ENCODE measurements at regions not wholly inside any gene's neighbourhood (a gene's known extent, or its start where the extent isn't known, plus 50 kb on each side); places are given as distances from the start of the nearest gene placed in this dataset.

DNA sequence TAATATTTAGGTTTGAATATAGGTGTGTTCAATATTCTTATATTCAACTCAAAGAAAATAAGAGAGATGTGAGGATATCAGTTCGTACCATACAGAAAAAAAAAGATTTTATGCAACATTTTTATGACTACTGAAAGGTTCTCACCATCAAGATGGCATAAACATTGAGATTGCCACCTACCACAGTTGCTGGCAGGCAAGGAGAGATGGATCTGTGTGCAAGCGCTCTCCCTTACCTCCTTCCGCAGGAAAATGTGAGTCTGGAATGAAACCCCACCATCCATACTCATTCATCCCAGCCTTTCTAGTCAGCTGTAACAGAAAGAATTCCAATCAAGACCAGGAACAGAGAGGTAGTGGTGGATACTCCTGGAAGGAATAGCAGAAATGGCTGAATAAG is 376.9 kb downstream of the PPP3CA start:
- DNase-seq (ENCODE audit: low spot score in 2 of 2) (no peak), ATAC-seq (no peak)
- Mint-ChIP-seq H3K27ac (no peak overlapping the region), H3K9me3 (no peaks in the 10 kb centered on the region), H3K36me3 (no peaks in the 10 kb centered on the region)

- Mint-ChIP-seq H3K27ac (no peak overlapping the region), H3K9me3 (no peaks in the 10 kb centered on the region), H3K36me3 (no peaks in the 10 kb centered on the region)
- ATAC-seq (no peak), DNase-seq (ENCODE audit: low spot score in 2 of 2) (no peak)
These were observed 377.4 kb downstream of the PPP3CA start for GRCh38 chr4:100969925-100970324.

GRCh38 chr4:100968046-100968445 is 379.3 kb downstream of the PPP3CA start:
- Mint-ChIP-seq H3K36me3 (no peaks in the 10 kb centered on the region), H3K9me3 (no peaks in the 10 kb centered on the region), H3K27ac (no peak overlapping the region)
- DNase-seq (ENCODE audit: low spot score in 2 of 2): no peak
- ATAC-seq: no peak

- Mint-ChIP-seq H3K9me3 (no peaks in the 10 kb centered on the region), H3K36me3 (no peaks in the 10 kb centered on the region), H3K27ac (no peak overlapping the region)
- ATAC-seq (no peak), DNase-seq (ENCODE audit: low spot score in 2 of 2) (no peak)
These were observed 383.7 kb downstream of the PPP3CA start for GRCh38 chr4:100963627-100964026.

- peak in 1 of 2 donors; percentile 3 for DNase-seq (ENCODE audit: low spot score in 2 of 2)
- no peak overlapping the region for H3K27ac Mint-ChIP-seq
- ATAC-seq: peak in 1 of 2 donors; percentile 100
- H3K9me3 Mint-ChIP-seq: no peaks in the 10 kb centered on the region
- H3K36me3 Mint-ChIP-seq: no peaks in the 10 kb centered on the region
These were observed 384.6 kb downstream of the PPP3CA start for GRCh38 chr4:100962698-100963097.

GRCh38 chr4:100960232-100960631 is 387.1 kb downstream of the PPP3CA start:
- no peak overlapping the region for H3K27ac Mint-ChIP-seq
- ATAC-seq (no peak), DNase-seq (ENCODE audit: low spot score in 2 of 2) (no peak)
- no peaks in the 10 kb centered on the region for H3K36me3 Mint-ChIP-seq
- no peaks in the 10 kb centered on the region for H3K9me3 Mint-ChIP-seq

GRCh38 chr4:100954046-100954445 is 393.3 kb downstream of the PPP3CA start:
- ATAC-seq: no peak
- Mint-ChIP-seq H3K36me3 (no peaks in the 10 kb centered on the region), H3K9me3 (peaks cover 0 to 3% of the 10 kb centered on the region in 2 donors), H3K27ac (no peak overlapping the region)
- no peak for DNase-seq (ENCODE audit: low spot score in 2 of 2)

DNA sequence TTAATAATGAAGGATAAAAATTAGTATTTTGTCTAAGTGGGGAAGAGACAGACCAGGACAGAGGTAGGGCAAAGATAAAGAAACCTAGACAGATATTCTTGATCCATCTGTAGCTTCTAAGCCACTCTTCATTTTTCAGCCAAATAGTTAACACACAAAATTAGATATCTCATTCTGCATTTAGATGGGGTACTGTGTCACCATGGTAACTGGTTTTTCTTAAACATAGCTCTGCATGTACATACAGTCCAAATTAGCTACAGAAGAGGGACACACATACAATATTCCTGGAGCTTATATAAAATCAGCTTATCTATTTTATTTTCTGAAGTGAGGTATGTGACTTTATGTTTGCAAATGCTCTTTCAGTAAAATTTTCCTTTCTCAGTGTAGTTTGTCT is 393.7 kb downstream of the PPP3CA start:
- no peak overlapping the region for H3K27ac Mint-ChIP-seq
- DNase-seq (ENCODE audit: low spot score in 2 of 2): no peak
- no peak for ATAC-seq
- H3K9me3 Mint-ChIP-seq: peaks cover 0 to 3% of the 10 kb centered on the region in 2 donors
- no peaks in the 10 kb centered on the region for H3K36me3 Mint-ChIP-seq

- ATAC-seq (peak in 1 of 2 donors; percentile 50), DNase-seq (ENCODE audit: low spot score in 2 of 2) (no peak)
- H3K9me3 Mint-ChIP-seq: peaks cover 0 to 3% of the 10 kb centered on the region in 2 donors
These were observed 394.7 kb downstream of the PPP3CA start for GRCh38 chr4:100952590-100952989.

DNA sequence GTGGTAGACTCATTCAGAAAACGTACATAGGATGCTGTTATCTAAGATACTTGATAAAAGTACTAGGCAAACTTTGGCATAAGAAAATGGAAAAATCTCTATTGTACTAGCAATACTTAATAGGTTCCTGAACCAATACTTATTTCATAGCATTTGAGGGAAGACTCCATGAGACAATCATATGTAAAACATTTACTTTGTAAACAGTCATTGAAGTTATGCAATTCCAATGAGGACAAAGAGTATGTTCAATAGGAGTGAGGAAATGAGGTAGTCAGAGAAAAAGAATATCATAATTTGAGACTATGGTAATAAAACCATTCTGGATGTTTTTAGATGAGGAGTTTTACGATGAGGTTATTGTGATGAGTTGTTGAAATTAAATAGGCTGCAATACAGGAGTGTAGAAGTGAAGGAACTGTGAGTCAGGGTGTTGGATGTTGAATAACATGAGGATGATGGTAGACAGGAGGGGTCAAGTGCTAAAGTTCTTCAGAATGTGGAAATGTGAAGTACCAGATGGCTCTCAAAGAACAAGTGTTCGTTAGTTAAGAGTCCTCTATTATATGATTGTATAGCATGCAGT is 397.9 kb downstream of the PPP3CA start:
- Mint-ChIP-seq H3K36me3 (no peaks in the 10 kb centered on the region), H3K9me3 (peaks cover 0 to 3% of the 10 kb centered on the region in 2 donors), H3K27ac (no peak overlapping the region)
- no peak for DNase-seq (ENCODE audit: low spot score in 2 of 2)
- no peak for ATAC-seq

More at GRCh38 chr4:100952590-100952989, 394.7 kb downstream of the PPP3CA start:
- H3K27ac Mint-ChIP-seq: no peak overlapping the region
- no peaks in the 10 kb centered on the region for H3K36me3 Mint-ChIP-seq

DNA sequence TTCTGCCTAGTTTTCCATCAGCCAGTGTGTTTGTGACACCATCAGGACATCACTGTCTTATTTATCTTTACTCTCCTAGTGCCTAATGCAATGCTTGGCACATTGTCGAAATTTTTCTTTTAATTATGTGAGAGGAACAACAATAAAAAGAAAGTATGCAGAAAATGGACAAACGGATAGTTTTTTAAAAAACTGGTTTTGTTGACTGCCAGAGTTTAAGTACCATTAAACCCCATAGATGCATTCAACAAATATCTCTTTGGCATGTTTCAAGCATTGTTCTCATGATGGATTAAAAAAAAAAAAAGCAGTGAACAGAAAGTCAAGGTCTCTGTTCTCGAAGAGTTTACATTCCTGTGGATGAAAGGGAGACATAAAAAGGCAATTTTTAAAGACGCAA is 398.4 kb downstream of the PPP3CA start:
- ATAC-seq (no peak), DNase-seq (ENCODE audit: low spot score in 2 of 2) (no peak)
- Mint-ChIP-seq H3K36me3 (no peaks in the 10 kb centered on the region), H3K27ac (no peak overlapping the region), H3K9me3 (peaks cover 0 to 3% of the 10 kb centered on the region in 2 donors)

DNA sequence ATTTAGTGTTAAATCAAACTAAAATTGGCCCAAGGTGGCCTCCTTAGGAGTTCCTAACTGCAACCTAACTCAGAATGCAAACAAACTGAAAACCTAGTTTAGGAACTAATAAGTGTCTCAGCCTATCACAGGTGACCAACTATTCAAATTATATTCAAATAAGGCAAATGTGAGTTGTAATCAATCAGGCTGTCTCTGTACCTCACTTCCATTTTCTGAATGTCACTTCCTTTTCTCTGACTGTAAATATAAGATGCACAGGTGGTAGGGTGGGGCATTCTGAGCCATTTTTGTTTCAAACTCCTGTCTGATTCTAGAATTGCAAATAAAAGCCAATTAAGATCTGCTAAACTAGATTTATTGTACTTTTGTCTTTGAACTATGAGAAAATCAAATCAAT is 401.5 kb downstream of the PPP3CA start:
- Mint-ChIP-seq H3K27ac (no peak overlapping the region), H3K9me3 (peaks cover 3 to 10% of the 10 kb centered on the region in 2 donors)
- ATAC-seq: no peak

DNA sequence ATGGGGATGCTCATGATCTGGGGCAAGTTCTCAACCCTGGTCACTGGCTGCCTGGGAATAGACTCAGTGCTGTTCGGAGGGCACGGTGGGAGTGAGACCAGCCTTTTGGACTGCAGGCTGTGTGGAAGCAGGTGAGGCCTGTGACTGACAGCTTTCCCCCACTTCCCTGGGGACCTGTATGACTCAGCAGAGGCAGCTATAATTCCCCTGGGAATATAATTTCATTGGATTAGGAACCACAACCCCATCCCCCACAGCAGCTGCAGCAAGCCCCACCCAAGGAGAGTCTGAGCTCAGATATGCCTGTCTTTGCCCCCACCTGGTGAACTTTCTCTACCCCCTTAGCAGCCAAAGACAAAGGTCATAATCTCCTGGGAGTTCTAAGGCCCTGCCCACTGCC is 408.6 kb downstream of the PPP3CA start:
- H3K36me3 Mint-ChIP-seq: no peaks in the 10 kb centered on the region

More for the DNA sequence above, 401.5 kb downstream of the PPP3CA start:
- H3K36me3 Mint-ChIP-seq: no peaks in the 10 kb centered on the region
- DNase-seq (ENCODE audit: low spot score in 2 of 2): no peak

GRCh38 chr4:100936661-100937375 is 410.5 kb downstream of the PPP3CA start:
- no peak for DNase-seq (ENCODE audit: low spot score in 2 of 2)
- H3K36me3 Mint-ChIP-seq: no peaks in the 10 kb centered on the region
- H3K9me3 Mint-ChIP-seq: no peaks in the 10 kb centered on the region
- no peak overlapping the region for H3K27ac Mint-ChIP-seq
- ATAC-seq: no peak

More for the DNA sequence above, 408.6 kb downstream of the PPP3CA start:
- ATAC-seq (no peak), DNase-seq (ENCODE audit: low spot score in 2 of 2) (no peak)
- H3K27ac Mint-ChIP-seq: no peak overlapping the region
- H3K9me3 Mint-ChIP-seq: peaks cover 0 to 10% of the 10 kb centered on the region in 2 donors

DNA sequence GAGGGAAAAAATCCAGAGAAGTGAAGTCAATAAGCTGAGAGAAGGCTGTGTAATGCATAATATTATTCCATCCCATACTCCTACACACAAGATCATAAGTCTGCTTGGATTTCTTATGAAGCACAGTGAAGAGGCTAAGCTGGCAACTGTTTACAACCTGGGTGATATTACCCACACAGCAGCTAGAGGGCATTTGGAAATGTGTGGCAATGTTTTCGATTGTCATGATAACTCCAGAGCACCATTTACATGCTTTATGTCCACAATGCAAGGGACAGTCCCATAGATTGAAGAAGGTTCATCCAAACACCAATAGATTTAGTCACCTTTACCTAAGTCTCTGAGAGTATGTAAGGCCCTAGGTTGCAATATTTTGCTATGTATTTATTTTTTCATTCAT is 412.2 kb downstream of the PPP3CA start:
- no peaks in the 10 kb centered on the region for H3K9me3 Mint-ChIP-seq
- DNase-seq (ENCODE audit: low spot score in 2 of 2) (no peak), ATAC-seq (no peak)
- H3K36me3 Mint-ChIP-seq: no peaks in the 10 kb centered on the region
- H3K27ac Mint-ChIP-seq: no peak overlapping the region

DNA sequence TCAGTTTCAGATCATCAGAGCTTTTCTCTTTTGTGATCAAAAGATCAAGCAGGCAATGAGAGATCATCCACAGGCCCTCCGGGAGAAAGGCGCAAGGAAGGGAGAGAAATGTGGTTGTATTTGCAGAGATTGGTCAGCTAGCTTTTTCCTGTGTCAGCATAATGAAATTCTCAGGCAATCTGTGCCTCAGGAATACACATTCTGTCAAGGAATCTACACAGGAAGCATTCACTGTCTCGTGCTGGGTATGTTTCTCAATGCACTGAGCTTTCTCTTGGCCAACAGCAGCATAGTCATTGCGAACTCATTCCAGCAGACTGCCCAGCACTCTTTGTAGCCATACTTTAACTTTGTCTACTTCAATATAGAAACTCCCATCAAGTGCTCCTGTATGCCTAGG is 413.7 kb downstream of the PPP3CA start:
- Mint-ChIP-seq H3K9me3 (no peaks in the 10 kb centered on the region), H3K27ac (no peak overlapping the region)

GRCh38 chr4:100929758-100930157 is 411.9 kb upstream of the EMCN start:
- no peaks in the 10 kb centered on the region for H3K9me3 Mint-ChIP-seq
- DNase-seq (ENCODE audit: low spot score in 2 of 2): no peak
- no peak for ATAC-seq
- H3K36me3 Mint-ChIP-seq: no peaks in the 10 kb centered on the region
- H3K27ac Mint-ChIP-seq: no peak overlapping the region

More for the DNA sequence above, 413.7 kb downstream of the PPP3CA start:
- DNase-seq (ENCODE audit: low spot score in 2 of 2): no peak
- H3K36me3 Mint-ChIP-seq: no peaks in the 10 kb centered on the region
- ATAC-seq: no peak

DNA sequence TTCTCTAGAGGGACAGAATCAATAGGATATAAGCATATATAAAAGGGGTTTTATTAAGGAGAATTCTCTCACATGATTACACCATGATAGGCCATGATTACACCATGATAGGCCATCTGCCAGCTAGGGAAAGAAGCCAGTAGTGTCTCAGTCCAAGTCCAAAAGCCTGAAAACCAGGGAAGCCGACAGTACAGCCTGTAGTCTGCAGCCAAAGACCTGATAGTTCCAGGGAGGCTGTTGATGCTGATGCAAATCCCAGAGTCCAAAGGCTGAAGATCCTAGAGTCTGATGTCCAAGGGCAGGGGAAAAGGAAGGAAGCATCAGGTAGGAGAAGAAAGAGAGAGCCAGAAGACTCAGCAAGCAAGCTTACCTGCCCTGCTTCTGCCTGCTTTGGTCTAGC is 411.3 kb upstream of the EMCN start:
- Mint-ChIP-seq H3K27ac (no peak overlapping the region), H3K36me3 (no peaks in the 10 kb centered on the region), H3K9me3 (peaks cover 0 to 4% of the 10 kb centered on the region in 2 donors)
- DNase-seq (ENCODE audit: low spot score in 2 of 2) (no peak), ATAC-seq (no peak)
